ENCODE measurements at regions not wholly inside any gene's neighbourhood (a gene's known extent, or its start where the extent isn't known, plus 50 kb on each side); places are given as distances from the start of the nearest gene placed in this dataset.

DNA sequence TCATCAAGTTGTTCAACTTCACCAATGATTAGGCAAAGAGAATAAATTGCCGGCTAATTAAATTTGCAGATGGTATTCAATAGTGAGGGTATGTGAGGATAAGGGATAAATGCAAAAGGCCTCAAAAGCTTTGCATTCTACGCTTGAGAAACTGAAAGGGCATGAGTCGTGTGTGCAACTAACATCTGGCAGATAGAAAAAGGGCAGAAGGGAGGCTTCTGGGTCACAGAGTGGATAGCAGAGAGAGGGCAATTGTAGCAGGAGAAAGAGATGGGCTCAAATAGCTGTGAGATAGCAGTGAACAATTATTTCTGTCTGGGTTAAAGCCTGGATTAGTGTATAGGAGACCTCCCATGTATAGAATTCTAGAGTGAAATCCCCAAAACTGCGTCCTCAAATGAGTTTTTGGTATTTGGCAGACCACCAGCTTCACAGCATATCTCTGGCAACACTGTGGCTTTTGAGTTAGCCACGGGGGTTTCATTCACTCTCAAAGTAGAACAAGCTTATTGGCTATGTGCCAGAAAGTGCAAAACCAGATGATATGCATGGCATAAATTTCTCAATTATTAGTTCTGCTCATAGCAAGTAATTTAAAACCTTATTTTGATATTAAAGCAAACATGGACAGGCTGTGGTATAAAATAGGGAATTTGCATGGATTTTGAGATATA is 586.3 kb downstream of the BRINP1 start:
- no peak for ATAC-seq
- Histone ChIP-seq H3K79me2 (replicated peaks; ENCODE audit: insufficient read depth) (no peaks in the 10 kb centered on the region), H3K4me3 (no peak overlapping the region), H3K9me2 (ENCODE audit: insufficient read depth) (no peaks in the 10 kb centered on the region), H2AFZ (no peak overlapping the region), H3K4me2 (no peak overlapping the region), H4K20me1 (replicated peaks; ENCODE audit: insufficient read depth) (no peaks in the 10 kb centered on the region), H3F3A (replicated peaks; ENCODE audit: low read depth) (no peaks in the 10 kb centered on the region), H3K4me1 (ENCODE audit: insufficient read depth) (no peaks in the 10 kb centered on the region), H3K27me3 (ENCODE audit: insufficient read depth) (no peaks in the 10 kb centered on the region), H3K27ac (ENCODE audit: low read depth) (no peak overlapping the region), H3K36me3 (ENCODE audit: insufficient read depth) (no peaks in the 10 kb centered on the region)
- no peaks in the 10 kb centered on the region for H3K4me1 Mint-ChIP-seq
- DNase-seq (ENCODE audit: low spot score), result no peak
- TF ChIP-seq, protein P1, sequence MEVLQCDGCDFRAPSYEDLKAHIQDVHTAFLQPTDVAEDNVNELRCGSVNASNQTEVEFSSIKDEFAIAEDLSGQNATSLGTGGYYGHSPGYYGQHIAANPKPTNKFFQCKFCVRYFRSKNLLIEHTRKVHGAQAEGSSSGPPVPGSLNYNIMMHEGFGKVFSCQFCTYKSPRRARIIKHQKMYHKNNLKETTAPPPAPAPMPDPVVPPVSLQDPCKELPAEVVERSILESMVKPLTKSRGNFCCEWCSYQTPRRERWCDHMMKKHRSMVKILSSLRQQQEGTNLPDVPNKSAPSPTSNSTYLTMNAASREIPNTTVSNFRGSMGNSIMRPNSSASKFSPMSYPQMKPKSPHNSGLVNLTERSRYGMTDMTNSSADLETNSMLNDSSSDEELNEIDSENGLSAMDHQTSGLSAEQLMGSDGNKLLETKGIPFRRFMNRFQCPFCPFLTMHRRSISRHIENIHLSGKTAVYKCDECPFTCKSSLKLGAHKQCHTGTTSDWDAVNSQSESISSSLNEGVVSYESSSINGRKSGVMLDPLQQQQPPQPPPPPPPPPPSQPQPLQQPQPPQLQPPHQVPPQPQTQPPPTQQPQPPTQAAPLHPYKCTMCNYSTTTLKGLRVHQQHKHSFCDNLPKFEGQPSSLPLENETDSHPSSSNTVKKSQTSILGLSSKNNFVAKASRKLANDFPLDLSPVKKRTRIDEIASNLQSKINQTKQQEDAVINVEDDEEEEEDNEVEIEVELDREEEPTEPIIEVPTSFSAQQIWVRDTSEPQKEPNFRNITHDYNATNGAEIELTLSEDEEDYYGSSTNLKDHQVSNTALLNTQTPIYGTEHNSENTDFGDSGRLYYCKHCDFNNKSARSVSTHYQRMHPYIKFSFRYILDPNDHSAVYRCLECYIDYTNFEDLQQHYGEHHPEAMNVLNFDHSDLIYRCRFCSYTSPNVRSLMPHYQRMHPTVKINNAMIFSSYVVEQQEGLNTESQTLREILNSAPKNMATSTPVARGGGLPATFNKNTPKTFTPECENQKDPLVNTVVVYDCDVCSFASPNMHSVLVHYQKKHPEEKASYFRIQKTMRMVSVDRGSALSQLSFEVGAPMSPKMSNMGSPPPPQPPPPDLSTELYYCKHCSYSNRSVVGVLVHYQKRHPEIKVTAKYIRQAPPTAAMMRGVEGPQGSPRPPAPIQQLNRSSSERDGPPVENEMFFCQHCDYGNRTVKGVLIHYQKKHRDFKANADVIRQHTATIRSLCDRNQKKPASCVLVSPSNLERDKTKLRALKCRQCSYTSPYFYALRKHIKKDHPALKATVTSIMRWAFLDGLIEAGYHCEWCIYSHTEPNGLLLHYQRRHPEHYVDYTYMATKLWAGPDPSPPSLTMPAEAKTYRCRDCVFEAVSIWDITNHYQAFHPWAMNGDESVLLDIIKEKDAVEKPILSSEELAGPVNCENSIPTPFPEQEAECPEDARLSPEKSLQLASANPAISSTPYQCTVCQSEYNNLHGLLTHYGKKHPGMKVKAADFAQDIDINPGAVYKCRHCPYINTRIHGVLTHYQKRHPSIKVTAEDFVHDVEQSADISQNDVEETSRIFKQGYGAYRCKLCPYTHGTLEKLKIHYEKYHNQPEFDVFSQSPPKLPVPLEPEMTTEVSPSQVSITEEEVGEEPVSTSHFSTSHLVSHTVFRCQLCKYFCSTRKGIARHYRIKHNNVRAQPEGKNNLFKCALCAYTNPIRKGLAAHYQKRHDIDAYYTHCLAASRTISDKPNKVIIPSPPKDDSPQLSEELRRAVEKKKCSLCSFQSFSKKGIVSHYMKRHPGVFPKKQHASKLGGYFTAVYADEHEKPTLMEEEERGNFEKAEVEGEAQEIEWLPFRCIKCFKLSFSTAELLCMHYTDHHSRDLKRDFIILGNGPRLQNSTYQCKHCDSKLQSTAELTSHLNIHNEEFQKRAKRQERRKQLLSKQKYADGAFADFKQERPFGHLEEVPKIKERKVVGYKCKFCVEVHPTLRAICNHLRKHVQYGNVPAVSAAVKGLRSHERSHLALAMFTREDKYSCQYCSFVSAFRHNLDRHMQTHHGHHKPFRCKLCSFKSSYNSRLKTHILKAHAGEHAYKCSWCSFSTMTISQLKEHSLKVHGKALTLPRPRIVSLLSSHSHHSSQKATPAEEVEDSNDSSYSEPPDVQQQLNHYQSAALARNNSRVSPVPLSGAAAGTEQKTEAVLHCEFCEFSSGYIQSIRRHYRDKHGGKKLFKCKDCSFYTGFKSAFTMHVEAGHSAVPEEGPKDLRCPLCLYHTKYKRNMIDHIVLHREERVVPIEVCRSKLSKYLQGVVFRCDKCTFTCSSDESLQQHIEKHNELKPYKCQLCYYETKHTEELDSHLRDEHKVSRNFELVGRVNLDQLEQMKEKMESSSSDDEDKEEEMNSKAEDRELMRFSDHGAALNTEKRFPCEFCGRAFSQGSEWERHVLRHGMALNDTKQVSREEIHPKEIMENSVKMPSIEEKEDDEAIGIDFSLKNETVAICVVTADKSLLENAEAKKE (CRISPR knock-in tag; IDR thresholded peaks at IDR 0.05), result no peak
- TF ChIP-seq REST (IDR thresholded peaks at IDR 0.05; ENCODE audit: unreplicated experiment) (no peak), CREB1 (CRISPR knock-in tag; IDR thresholded peaks at IDR 0.05; ENCODE audit: low read depth) (no peak), ZNF331 (CRISPR knock-in tag; IDR thresholded peaks at IDR 0.05; ENCODE audit: low read depth) (no peak), JUNB (IDR thresholded peaks at IDR 0.05; ENCODE audit: unreplicated experiment) (no peak), POLR2AphosphoS5 (IDR thresholded peaks at IDR 0.05; ENCODE audit: low read depth) (no peak), STAT1 (IDR thresholded peaks at IDR 0.05; ENCODE audit: unreplicated experiment) (no peak), ZNF114 (CRISPR knock-in tag; IDR thresholded peaks at IDR 0.05) (no peak), EZH2 (IDR thresholded peaks at IDR 0.05; ENCODE audit: low read depth, unreplicated experiment) (no peak), EZH2phosphoT487 (IDR thresholded peaks at IDR 0.05; ENCODE audit: unreplicated experiment) (no peak), NANOG (IDR thresholded peaks at IDR 0.05; ENCODE audit: borderline replicate concordance) (no peak)
- TF ChIP-seq, protein P2, sequence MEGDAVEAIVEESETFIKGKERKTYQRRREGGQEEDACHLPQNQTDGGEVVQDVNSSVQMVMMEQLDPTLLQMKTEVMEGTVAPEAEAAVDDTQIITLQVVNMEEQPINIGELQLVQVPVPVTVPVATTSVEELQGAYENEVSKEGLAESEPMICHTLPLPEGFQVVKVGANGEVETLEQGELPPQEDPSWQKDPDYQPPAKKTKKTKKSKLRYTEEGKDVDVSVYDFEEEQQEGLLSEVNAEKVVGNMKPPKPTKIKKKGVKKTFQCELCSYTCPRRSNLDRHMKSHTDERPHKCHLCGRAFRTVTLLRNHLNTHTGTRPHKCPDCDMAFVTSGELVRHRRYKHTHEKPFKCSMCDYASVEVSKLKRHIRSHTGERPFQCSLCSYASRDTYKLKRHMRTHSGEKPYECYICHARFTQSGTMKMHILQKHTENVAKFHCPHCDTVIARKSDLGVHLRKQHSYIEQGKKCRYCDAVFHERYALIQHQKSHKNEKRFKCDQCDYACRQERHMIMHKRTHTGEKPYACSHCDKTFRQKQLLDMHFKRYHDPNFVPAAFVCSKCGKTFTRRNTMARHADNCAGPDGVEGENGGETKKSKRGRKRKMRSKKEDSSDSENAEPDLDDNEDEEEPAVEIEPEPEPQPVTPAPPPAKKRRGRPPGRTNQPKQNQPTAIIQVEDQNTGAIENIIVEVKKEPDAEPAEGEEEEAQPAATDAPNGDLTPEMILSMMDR (conservative IDR thresholded peaks at IDR 0.05; ENCODE audit: low read depth in 2 of 2), result no peak
- TF ChIP-seq, protein P3, sequence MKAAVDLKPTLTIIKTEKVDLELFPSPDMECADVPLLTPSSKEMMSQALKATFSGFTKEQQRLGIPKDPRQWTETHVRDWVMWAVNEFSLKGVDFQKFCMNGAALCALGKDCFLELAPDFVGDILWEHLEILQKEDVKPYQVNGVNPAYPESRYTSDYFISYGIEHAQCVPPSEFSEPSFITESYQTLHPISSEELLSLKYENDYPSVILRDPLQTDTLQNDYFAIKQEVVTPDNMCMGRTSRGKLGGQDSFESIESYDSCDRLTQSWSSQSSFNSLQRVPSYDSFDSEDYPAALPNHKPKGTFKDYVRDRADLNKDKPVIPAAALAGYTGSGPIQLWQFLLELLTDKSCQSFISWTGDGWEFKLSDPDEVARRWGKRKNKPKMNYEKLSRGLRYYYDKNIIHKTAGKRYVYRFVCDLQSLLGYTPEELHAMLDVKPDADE (IDR thresholded peaks at IDR 0.05), result no peak
- no peaks in the 10 kb centered on the region for H3K27me3 Mint-ChIP-seq (ENCODE audit: insufficient read depth, low read depth, poor library complexity)
- no peak overlapping the region for H3K4me3 Mint-ChIP-seq
- H3K9me3 Mint-ChIP-seq, result no peaks in the 10 kb centered on the region
- H3K36me3 Mint-ChIP-seq (ENCODE audit: low read depth), result no peaks in the 10 kb centered on the region
- H3K27ac Mint-ChIP-seq, result no peak overlapping the region

All from GM23338 (cell line).